Progenitor cell of endocrine pancreas (in vitro differentiated cells): ENCODE measurements at regions not wholly inside any gene's neighbourhood (a gene's known extent, or its start where the extent isn't known, plus 50 kb on each side); places are given as distances from the start of the nearest gene placed in this dataset.

Experiments
- DNase-seq: peaks from one replicate; pipeline ENCODE4 v3.0.0; 2021; ENCODE audit warnings: low spot score; ENCODE audit not compliant: unreplicated experiment
- H3K27ac Mint-ChIP-seq: 2 replicates; pipeline ENCODE4 v1.8.0; 2021; ENCODE audit warnings: mild to moderate bottlenecking, moderate library complexity, mixed read lengths
- H3K27me3 Mint-ChIP-seq: 2 replicates; pipeline ENCODE4 v1.8.0; 2021; ENCODE audit warnings: mixed read lengths
- H3K36me3 Mint-ChIP-seq: 2 replicates; pipeline ENCODE4 v1.8.0; 2022; ENCODE audit warnings: mixed read lengths; ENCODE audit not compliant: insufficient read depth
- H3K4me1 Mint-ChIP-seq: 2 replicates; pipeline ENCODE4 v1.8.0; 2021; ENCODE audit warnings: low read depth, mixed read lengths
- H3K4me3 Mint-ChIP-seq: 2 replicates; pipeline ENCODE4 v1.8.0; 2021; ENCODE audit warnings: low read depth, mild to moderate bottlenecking, moderate library complexity, mixed read lengths
- H3K9me3 Mint-ChIP-seq: 2 replicates; pipeline ENCODE4 v1.8.0; 2021; ENCODE audit warnings: low read depth, mixed read lengths
- CTCF ChIP-seq: fragments of 200-600 bp; sonication (generic); IDR thresholded peaks from one replicate; pipeline ENCODE4 v1.5.0; 2021; ENCODE audit warnings: antibody characterized with exemption, mild to moderate bottlenecking; ENCODE audit not compliant: unreplicated experiment

GRCh38 chr17:79517827-79518584 is 92.8 kb downstream of the RBFOX3 start:
- peaks cover 21% of the 10 kb centered on the region for H3K4me1 Mint-ChIP-seq
- H3K9me3 Mint-ChIP-seq, result no peaks in the 10 kb centered on the region
- no peaks in the 10 kb centered on the region for H3K36me3 Mint-ChIP-seq
- H3K4me3 Mint-ChIP-seq, result peak overlapping the region; percentile 6
- DNase-seq, result no peak
- TF ChIP-seq CTCF, result no peak
- peaks cover 27% of the 10 kb centered on the region for H3K27me3 Mint-ChIP-seq
- H3K27ac Mint-ChIP-seq, result peak overlapping the region; percentile 5

DNA sequence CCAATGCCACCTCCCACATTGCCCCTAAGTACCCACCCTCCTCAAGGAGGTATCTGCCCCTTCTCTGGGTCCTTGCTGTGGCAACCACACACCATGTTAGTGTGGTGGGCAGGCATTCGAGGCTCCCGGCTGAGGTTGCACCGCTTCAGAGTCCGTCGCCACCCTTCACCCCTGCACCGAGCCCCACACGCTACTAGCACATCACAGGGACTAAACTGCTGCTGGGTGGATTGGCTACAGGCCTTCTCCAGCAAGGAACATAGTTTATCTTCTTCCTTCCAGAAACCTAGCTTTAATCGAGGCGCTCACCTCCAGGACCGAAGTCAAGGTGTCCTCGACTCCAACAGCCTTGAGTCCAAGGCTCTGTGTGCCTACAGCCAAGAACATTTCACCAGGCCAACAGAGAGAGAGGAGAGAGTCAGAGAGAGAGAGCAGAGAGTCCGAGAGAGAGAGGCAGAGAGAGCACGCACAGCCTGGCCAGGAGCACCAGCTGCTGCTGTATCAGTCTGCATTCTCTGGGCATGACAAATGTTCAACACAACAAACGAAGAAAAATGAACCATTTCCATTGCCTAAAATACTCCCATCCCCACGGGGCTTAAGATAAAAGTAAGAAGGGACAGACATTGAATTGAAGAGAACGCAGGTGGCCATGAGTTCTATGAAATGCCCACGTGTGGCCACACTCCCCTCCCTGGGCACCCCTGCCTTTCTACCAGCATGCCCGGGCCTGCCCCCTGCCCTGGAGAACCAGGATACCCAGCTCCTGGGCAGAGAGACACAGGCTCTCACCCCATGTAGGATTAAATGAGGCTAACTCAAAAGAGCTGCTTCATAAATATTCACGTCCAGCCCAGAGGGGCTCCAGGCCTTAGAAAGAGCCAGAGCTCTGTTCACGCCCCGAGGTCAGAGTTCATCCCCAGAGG is 94.9 kb downstream of the RBFOX3 start:
- H3K27me3 Mint-ChIP-seq, result peaks cover 24% of the 10 kb centered on the region
- H3K9me3 Mint-ChIP-seq, result peaks cover 4% of the 10 kb centered on the region
- H3K4me1 Mint-ChIP-seq, result peaks cover 21% of the 10 kb centered on the region
- no peak for TF ChIP-seq CTCF
- no peak for DNase-seq
- peaks cover 2% of the 10 kb centered on the region for H3K36me3 Mint-ChIP-seq
- no peak overlapping the region for H3K27ac Mint-ChIP-seq
- H3K4me3 Mint-ChIP-seq, result no peak overlapping the region

GRCh38 chr17:79515110-79515509 is 95.7 kb downstream of the RBFOX3 start:
- H3K27me3 Mint-ChIP-seq, result peaks cover 24% of the 10 kb centered on the region
- H3K36me3 Mint-ChIP-seq, result peaks cover 2% of the 10 kb centered on the region
- H3K27ac Mint-ChIP-seq, result no peak overlapping the region
- peaks cover 21% of the 10 kb centered on the region for H3K4me1 Mint-ChIP-seq
- no peak for TF ChIP-seq CTCF
- peaks cover 4% of the 10 kb centered on the region for H3K9me3 Mint-ChIP-seq
- DNase-seq, result no peak
- no peak overlapping the region for H3K4me3 Mint-ChIP-seq

DNA sequence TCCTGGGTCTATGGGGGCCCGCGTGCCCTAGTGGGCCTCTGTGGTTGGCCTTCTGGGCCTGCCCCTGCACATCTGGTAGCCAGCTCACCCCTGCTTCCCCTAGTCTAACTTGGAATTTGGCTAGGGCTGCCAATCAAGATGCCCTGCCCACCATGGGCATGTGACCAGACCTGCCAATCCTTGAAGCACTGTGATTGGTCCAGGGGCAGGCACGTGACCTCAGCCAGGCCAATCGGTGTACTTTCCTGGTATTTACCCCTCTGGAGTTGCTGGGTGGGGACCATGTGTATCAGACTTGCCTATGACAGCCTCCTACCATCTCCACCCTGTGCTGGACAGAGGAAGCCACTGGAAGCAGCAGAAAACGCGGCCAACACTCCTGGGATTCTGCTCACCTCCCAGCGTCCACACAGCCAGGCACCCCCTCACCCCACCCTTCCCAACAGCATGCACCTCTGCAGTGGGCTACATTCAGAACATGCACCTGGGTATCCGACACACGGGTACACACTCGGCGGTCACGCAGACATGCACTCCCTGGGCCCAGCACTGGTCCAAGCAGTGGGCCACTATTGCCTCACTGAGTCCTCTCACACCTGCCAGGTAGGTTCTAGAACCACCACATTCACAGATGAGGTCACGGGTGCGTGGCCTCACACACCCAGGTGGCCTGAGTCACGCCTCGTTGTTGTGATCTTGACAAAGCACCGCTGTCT is 96.9 kb downstream of the RBFOX3 start:
- H3K27me3 Mint-ChIP-seq, result peaks cover 24% of the 10 kb centered on the region
- H3K27ac Mint-ChIP-seq, result no peak overlapping the region
- peaks cover 2% of the 10 kb centered on the region for H3K36me3 Mint-ChIP-seq
- no peak for DNase-seq
- H3K9me3 Mint-ChIP-seq, result peaks cover 4% of the 10 kb centered on the region
- TF ChIP-seq CTCF, result no peak
- H3K4me3 Mint-ChIP-seq, result no peak overlapping the region
- peaks cover 21% of the 10 kb centered on the region for H3K4me1 Mint-ChIP-seq

DNA sequence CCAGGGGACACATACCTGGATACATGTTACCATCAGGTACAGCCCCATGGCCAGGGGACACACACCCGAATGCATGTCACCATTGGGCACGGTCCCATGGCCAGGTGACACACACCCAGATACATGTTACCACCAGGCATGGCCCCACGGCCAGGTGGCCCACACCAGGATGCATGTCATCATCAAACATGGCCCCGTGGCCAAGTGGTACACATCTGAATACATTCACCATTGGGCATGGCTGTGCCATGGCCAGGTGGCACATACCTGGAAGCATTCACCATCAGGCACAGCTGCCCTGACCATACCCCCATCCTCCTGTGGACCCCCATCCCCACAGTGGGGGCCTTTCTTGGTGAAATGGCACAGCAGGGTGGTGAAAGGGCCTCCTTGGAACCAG is 97.6 kb downstream of the RBFOX3 start:
- Mint-ChIP-seq H3K27me3 (peaks cover 24% of the 10 kb centered on the region), H3K36me3 (peaks cover 2% of the 10 kb centered on the region), H3K4me3 (no peak overlapping the region), H3K9me3 (peaks cover 4% of the 10 kb centered on the region), H3K27ac (no peak overlapping the region), H3K4me1 (peaks cover 19% of the 10 kb centered on the region)
- no peak for DNase-seq
- no peak for TF ChIP-seq CTCF
